Endothelial cell of umbilical vein (primary cell): ENCODE measurements at regions not wholly inside any gene's neighbourhood (a gene's known extent, or its start where the extent isn't known, plus 50 kb on each side); places are given as distances from the start of the nearest gene placed in this dataset.

ENCODE experiments used
- BruUV-seq: library from RNA; stranded (reverse); fragments of 400-500 nt; replicated peaks from 2 replicates; lab custom pipeline; 2021; lab: Mats Ljungman, UMichigan
- CTCF ChIA-PET: fragments of 300-600, 350-600 bp; sonication (Branson Sonifier 250); formaldehyde crosslinking; loops from one replicate; lab custom pipeline; 2021; ENCODE audit warnings: antibody characterized with exemption, inconsistent platforms; lab: Charles Lee
- POLR2A ChIA-PET: fragments of 300-600, 350-600 bp; sonication (Branson Sonifier 250); formaldehyde crosslinking; loops from one replicate; lab custom pipeline; 2021; ENCODE audit warnings: antibody characterized with exemption, inconsistent platforms; lab: Charles Lee
- DNase-seq: peaks from one replicate; pipeline ENCODE4 v3.0.0-alpha.2; 2011; ENCODE audit warnings: low read depth, low spot score
- FAIRE-seq: peaks from 2 replicates; lab custom pipeline; 2011; peaks lifted over from hg19 to GRCh38; lab: Jason Lieb, UNC
- H2AFZ ChIP-seq: 2 replicates; pipeline ENCODE4 v1.6.0; 2012; ENCODE audit warnings: low read depth, low read length, control low read depth, inconsistent platforms
- H3K27ac ChIP-seq: 2 replicates; pipeline ENCODE4 v1.5.1; 2011; ENCODE audit warnings: low read depth, mild to moderate bottlenecking, control low read depth, low read length, moderate library complexity; ENCODE audit not compliant: insufficient read depth
- H3K27me3 ChIP-seq, 2 experiments: 2 replicates each; pipeline versions ENCODE4 v1.6.0 to v1.6.1; 2011; ENCODE audit warnings: low read length in 2 of 2, mixed read lengths in 1 of 2; ENCODE audit not compliant: control insufficient read depth in 2 of 2, insufficient read depth in 2 of 2
- H3K36me3 ChIP-seq, 2 experiments: 2 replicates in 1 of 2; 3 replicates in 1 of 2; pipeline ENCODE4 v1.5.1; 2011; ENCODE audit warnings: low read length in 2 of 2, mild to moderate bottlenecking in 1 of 2, moderate library complexity in 1 of 2; ENCODE audit not compliant: control insufficient read depth in 2 of 2, insufficient read depth in 2 of 2; ENCODE audit errors: extremely low read depth in 1 of 2
- H3K4me1 ChIP-seq: 3 replicates; pipeline ENCODE4 v1.5.1; 2011; ENCODE audit warnings: mild to moderate bottlenecking, low read length; ENCODE audit not compliant: control insufficient read depth, insufficient read depth; ENCODE audit errors: extremely low read depth
- H3K4me2 ChIP-seq: 2 replicates; pipeline ENCODE4 v1.6.1; 2011; ENCODE audit warnings: low read length, control low read depth, mixed read lengths; ENCODE audit not compliant: insufficient read depth
- H3K4me3 ChIP-seq, 3 experiments: fragments of 200-600 bp in 1 of 3; sonication (generic), shearing (Covaris generic) in 1 of 3; replicated peaks in 1 of 3; 2 replicates each; pipeline ENCODE4 v1.5.1; 2011 to 2016; ENCODE audit warnings: control low read depth in 3 of 3, low read length in 3 of 3, mild to moderate bottlenecking in 2 of 3, inconsistent platforms in 1 of 3, low read depth in 1 of 3, moderate library complexity in 1 of 3; ENCODE audit not compliant: insufficient read depth in 1 of 3
- H3K79me2 ChIP-seq: 2 replicates; pipeline ENCODE4 v1.6.0; 2012; ENCODE audit warnings: low read length, inconsistent platforms; ENCODE audit not compliant: control insufficient read depth, insufficient read depth
- H3K9ac ChIP-seq: replicated peaks from 2 replicates; pipeline ENCODE3; 2011; ENCODE audit warnings: low read length, control low read depth; ENCODE audit not compliant: insufficient read depth; ENCODE audit errors: extremely low read depth
- H3K9me1 ChIP-seq: replicated peaks from 3 replicates; pipeline ENCODE4 v1.6.0; 2011; ENCODE audit warnings: mild to moderate bottlenecking, low read length; ENCODE audit not compliant: control insufficient read depth, insufficient read depth; ENCODE audit errors: extremely low read depth
- H3K9me3 ChIP-seq: replicated peaks from 2 replicates; pipeline ENCODE4 v1.5.1; 2012; ENCODE audit warnings: low read length, inconsistent platforms; ENCODE audit not compliant: control insufficient read depth, insufficient read depth
- H4K20me1 ChIP-seq: replicated peaks from 2 replicates; pipeline ENCODE3; 2011; ENCODE audit warnings: mild to moderate bottlenecking, low read length; ENCODE audit not compliant: control insufficient read depth, insufficient read depth; ENCODE audit errors: extremely low read depth
- CTCF ChIP-seq, 2 donors: IDR thresholded peaks; 1 replicate in 1 of 2; 2 replicates in 1 of 2; pipeline ENCODE4 v1.5.1; 2011; ENCODE audit warnings: low read length in 2 of 2, mild to moderate bottlenecking in 2 of 2, moderate library complexity in 2 of 2, control low read depth in 1 of 2, inconsistent platforms in 1 of 2, low read depth in 1 of 2; ENCODE audit not compliant: insufficient read depth in 1 of 2; ENCODE audit errors: extremely low read depth in 1 of 2
- EZH2 ChIP-seq: IDR thresholded peaks from 2 replicates; pipeline ENCODE4 v1.6.1; 2012; ENCODE audit warnings: borderline replicate concordance, low read depth, mild to moderate bottlenecking, moderate library complexity, low read length, inconsistent platforms; ENCODE audit not compliant: severe bottlenecking
- FOS ChIP-seq: IDR thresholded peaks from 2 replicates; pipeline ENCODE4 v1.6.1; 2011; ENCODE audit warnings: mild to moderate bottlenecking, low read length, moderate library complexity, borderline replicate concordance; ENCODE audit not compliant: insufficient read depth
- GATA2 ChIP-seq: IDR thresholded peaks from 2 replicates; pipeline ENCODE4 v1.7.0; 2011; ENCODE audit warnings: low read depth, mild to moderate bottlenecking, moderate library complexity, mixed read lengths, low read length; ENCODE audit not compliant: insufficient read length, insufficient read depth
- JUN ChIP-seq: IDR thresholded peaks from 2 replicates; pipeline ENCODE4 v1.6.1; 2011; ENCODE audit warnings: borderline replicate concordance, low read depth; ENCODE audit not compliant: insufficient read length, insufficient read depth
- MYC ChIP-seq: IDR thresholded peaks from one replicate; pipeline ENCODE4 v1.6.1; 2011; ENCODE audit warnings: mild to moderate bottlenecking, low read depth, low read length
- POLR2A ChIP-seq: IDR thresholded peaks from 2 replicates; pipeline ENCODE4 v1.6.1; 2012; ENCODE audit warnings: low read depth, mild to moderate bottlenecking, control low read depth, low read length
- POLR2AphosphoS5 ChIP-seq: IDR thresholded peaks from 2 replicates; pipeline ENCODE4 v1.6.1; 2012; ENCODE audit warnings: low read depth, mild to moderate bottlenecking, control low read depth, low read length, moderate library complexity; ENCODE audit not compliant: insufficient read depth
- dilution Hi-C: fragments of 300-500 bp; cut with MboI; formaldehyde crosslinking; loops from one replicate; pipeline ENCODE4 v1.15.0; 2019; ENCODE audit warnings: low sequenced_read_pairs; ENCODE audit not compliant: extremely low pct_ligation_motif_present
- intact Hi-C: fragments of 100-400 bp; cut with micrococcal nuclease; formaldehyde crosslinking; loops from one replicate; pipeline ENCODE4 v1.10.0; 2022
- TF ChIP-seq, protein P1 (sequence below): IDR thresholded peaks from 2 replicates; pipeline ENCODE4 v1.6.1; 2011; ENCODE audit not compliant: insufficient read depth, insufficient read length

GRCh38 chr5:37983463-37983862 lies 143.6 kb upstream of the GDNF start:
- no peaks in the 10 kb centered on the region for H3K9me3 ChIP-seq
- H3K27me3 ChIP-seq, result no peaks in the 10 kb centered on the region
- H3K4me2 ChIP-seq, result no peak overlapping the region
- no peaks in the 10 kb centered on the region for H3K79me2 ChIP-seq
- H3K4me3 ChIP-seq, result no peak overlapping the region
- H3K36me3 ChIP-seq, result no peaks in the 10 kb centered on the region
- H3K4me1 ChIP-seq, result no peaks in the 10 kb centered on the region
- H3K9me1 ChIP-seq, result no peaks in the 10 kb centered on the region
- ChIA-PET CTCF (no interaction called here), POLR2A (no interaction called here)
- FAIRE-seq (no peak), DNase-seq (no peak)
- intact Hi-C loops, result no loop called here
- H2AFZ ChIP-seq, result no peak overlapping the region
- no peak overlapping the region for H3K9ac ChIP-seq
- H4K20me1 ChIP-seq, result no peaks in the 10 kb centered on the region
- BruUV-seq, result no TSS peak
- dilution Hi-C loops, result no loop called here
- H3K27ac ChIP-seq, result no peak overlapping the region
- TF ChIP-seq POLR2A (no peak), JUN (no peak), MYC (no peak), EZH2 (no peak), POLR2AphosphoS5 (no peak), CTCF (IDR thresholded peaks at IDR 0.05; ENCODE audit: extremely low read depth in 1 of 2, insufficient read depth in 1 of 2, low read depth in 1 of 2, low read length in 2 of 2) (no peak), FOS (no peak), GATA2 (no peak)
- TF ChIP-seq, protein P1, sequence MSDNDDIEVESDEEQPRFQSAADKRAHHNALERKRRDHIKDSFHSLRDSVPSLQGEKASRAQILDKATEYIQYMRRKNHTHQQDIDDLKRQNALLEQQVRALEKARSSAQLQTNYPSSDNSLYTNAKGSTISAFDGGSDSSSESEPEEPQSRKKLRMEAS, result no peak
